ENCODE measurements at regions not wholly inside any gene's neighbourhood (a gene's known extent, or its start where the extent isn't known, plus 50 kb on each side); places are given as distances from the start of the nearest gene placed in this dataset.

DNA sequence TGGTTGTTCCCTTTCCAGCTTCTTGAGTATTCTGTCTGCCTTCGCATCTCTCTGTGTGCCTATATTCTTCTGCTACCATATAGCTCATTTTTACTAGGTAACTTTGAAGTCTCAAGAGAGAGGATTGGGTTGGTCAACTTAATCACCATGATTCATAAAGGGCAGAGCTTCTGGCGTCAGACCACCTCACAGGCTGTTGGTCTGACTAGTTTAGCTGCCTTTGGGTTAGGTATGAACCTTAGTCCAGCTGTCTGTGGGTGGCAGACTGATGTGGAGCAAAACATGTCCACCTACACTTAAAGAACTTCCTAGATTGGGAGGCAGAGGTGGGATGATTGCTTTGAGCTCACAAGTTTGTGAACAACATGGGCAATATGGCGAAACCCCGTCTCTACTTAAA, 192.2 kb upstream of the SGK1 start:
- Histone ChIP-seq H3K4me3 (no peak overlapping the region), H3K27ac (no peak overlapping the region), H3K4me1 (no peaks in the 10 kb centered on the region), H3K9me3 (no peaks in the 10 kb centered on the region), H3K27me3 (no peaks in the 10 kb centered on the region), H3K36me3 (no peaks in the 10 kb centered on the region)
- intact Hi-C loops (cut with DNase I) = loop anchor here in 1 of 2 donors (10.0 kb wide), 1 partner anchor 335 kb away; no protein-coding TSS in a partner anchor
- ATAC-seq = no peak
- WGBS (ENCODE audit: insufficient coverage, low coverage, low lambda C conversion rate, missing lambda C conversion rate) = 95% methylated on average over 4 of the region's 4 CpGs
- TF ChIP-seq CTCF (IDR thresholded peaks at IDR 0.05) (no peak), POLR2A (IDR thresholded peaks at IDR 0.05) (no peak)
- no peak for DNase-seq

- no peaks in the 10 kb centered on the region for H3K27me3 ChIP-seq
- DNase-seq (no peak), ATAC-seq (no peak)
- H3K9me3 ChIP-seq = no peaks in the 10 kb centered on the region
- H3K4me1 ChIP-seq = no peaks in the 10 kb centered on the region
- H3K27ac ChIP-seq = no peak overlapping the region
- TF ChIP-seq POLR2A (IDR thresholded peaks at IDR 0.05) = no peak
- TF ChIP-seq CTCF (IDR thresholded peaks at IDR 0.05) = no peak
- intact Hi-C loops (cut with DNase I) = no loop called here
- 93% methylated on average over 6 of the region's 7 CpGs for WGBS (ENCODE audit: insufficient coverage, low coverage, low lambda C conversion rate, missing lambda C conversion rate)
- no peaks in the 10 kb centered on the region for H3K36me3 ChIP-seq
- H3K4me3 ChIP-seq = no peak overlapping the region
These were observed 191.1 kb upstream of the SGK1 start for GRCh38 chr6:134508862-134509498.

GRCh38 chr6:134506162-134506561, 188.2 kb upstream of the SGK1 start:
- WGBS (ENCODE audit: insufficient coverage, low coverage, low lambda C conversion rate, missing lambda C conversion rate) = 93% methylated on average over 4 of the region's 4 CpGs

GRCh38 chr6:134503585-134504281, 185.8 kb upstream of the SGK1 start:
- peak overlapping the region in 1 of 3 donors; percentile 68 for H3K27ac ChIP-seq
- H3K9me3 ChIP-seq = no peaks in the 10 kb centered on the region
- ATAC-seq (peak in 1 of 4 donors; percentile 9), DNase-seq (no peak)
- intact Hi-C loops (cut with DNase I) = no loop called here
- peaks cover 0 to 37% (median 13%) of the 10 kb centered on the region in 4 donors for H3K4me1 ChIP-seq
- no peaks in the 10 kb centered on the region for H3K27me3 ChIP-seq
- no peaks in the 10 kb centered on the region for H3K36me3 ChIP-seq
- TF ChIP-seq CTCF (IDR thresholded peaks at IDR 0.05) = no peak
- no peak for TF ChIP-seq POLR2A (IDR thresholded peaks at IDR 0.05)
- no peak overlapping the region for H3K4me3 ChIP-seq
- WGBS (ENCODE audit: insufficient coverage, low coverage, low lambda C conversion rate, missing lambda C conversion rate) = 86% methylated on average over 2 of the region's 7 CpGs

More at GRCh38 chr6:134506162-134506561, 188.2 kb upstream of the SGK1 start:
- no peak for TF ChIP-seq CTCF (IDR thresholded peaks at IDR 0.05)
- no peak for TF ChIP-seq POLR2A (IDR thresholded peaks at IDR 0.05)
- Histone ChIP-seq H3K9me3 (no peaks in the 10 kb centered on the region), H3K27ac (no peak overlapping the region), H3K36me3 (no peaks in the 10 kb centered on the region), H3K4me3 (no peak overlapping the region), H3K4me1 (peaks cover 0 to 23% (median 11%) of the 10 kb centered on the region in 4 donors), H3K27me3 (no peaks in the 10 kb centered on the region)
- ATAC-seq = no peak
- intact Hi-C loops (cut with DNase I) = no loop called here
- DNase-seq = no peak

Measured in right lobe of liver (tissue), 6 donors.